ENCODE measurements at regions not wholly inside any gene's neighbourhood (a gene's known extent, or its start where the extent isn't known, plus 50 kb on each side); places are given as distances from the start of the nearest gene placed in this dataset.

- no peaks in the 10 kb centered on the region for H3K27me3 ChIP-seq
- DNase-seq, result no peak
- no peaks in the 10 kb centered on the region for H3K36me3 ChIP-seq
- H3K9me3 ChIP-seq, result no peaks in the 10 kb centered on the region
- no peak overlapping the region for H3K4me3 ChIP-seq
Observed at GRCh38 chr13:53847502-53847901, 818.9 kb downstream of the OLFM4 start.

- no peak for DNase-seq
- H3K36me3 ChIP-seq, result no peaks in the 10 kb centered on the region
- no peaks in the 10 kb centered on the region for H3K9me3 ChIP-seq
- no peak overlapping the region for H3K4me3 ChIP-seq
- no peaks in the 10 kb centered on the region for H3K27me3 ChIP-seq
Observed at GRCh38 chr13:53848366-53848961, 819.9 kb downstream of the OLFM4 start.

GRCh38 chr13:53854321-53854720, 825.7 kb downstream of the OLFM4 start:
- Histone ChIP-seq H3K9me3 (no peaks in the 10 kb centered on the region), H3K4me3 (no peak overlapping the region), H3K36me3 (no peaks in the 10 kb centered on the region), H3K27me3 (no peaks in the 10 kb centered on the region)
- DNase-seq, result no peak

- Histone ChIP-seq H3K36me3 (no peaks in the 10 kb centered on the region), H3K27me3 (no peaks in the 10 kb centered on the region), H3K4me3 (no peak overlapping the region), H3K9me3 (no peaks in the 10 kb centered on the region)
- no peak for DNase-seq
Observed at GRCh38 chr13:53856573-53857195, 828.1 kb downstream of the OLFM4 start.

GRCh38 chr13:53863520-53863919, 834.9 kb downstream of the OLFM4 start:
- H3K9me3 ChIP-seq, result no peaks in the 10 kb centered on the region
- H3K27me3 ChIP-seq, result no peaks in the 10 kb centered on the region
- no peak for DNase-seq
- H3K4me3 ChIP-seq, result no peak overlapping the region
- no peaks in the 10 kb centered on the region for H3K36me3 ChIP-seq

GRCh38 chr13:53873558-53873957, 844.9 kb downstream of the OLFM4 start:
- no peaks in the 10 kb centered on the region for H3K9me3 ChIP-seq
- H3K4me3 ChIP-seq, result no peak overlapping the region
- DNase-seq, result no peak
- H3K27me3 ChIP-seq, result no peaks in the 10 kb centered on the region
- H3K36me3 ChIP-seq, result no peaks in the 10 kb centered on the region

- Histone ChIP-seq H3K4me3 (no peak overlapping the region), H3K36me3 (no peaks in the 10 kb centered on the region), H3K27me3 (no peaks in the 10 kb centered on the region), H3K9me3 (no peaks in the 10 kb centered on the region)
- DNase-seq, result no peak
Observed at GRCh38 chr13:53878861-53879260, 850.2 kb downstream of the OLFM4 start.

- Histone ChIP-seq H3K36me3 (no peaks in the 10 kb centered on the region), H3K27me3 (no peaks in the 10 kb centered on the region), H3K4me3 (no peak overlapping the region), H3K9me3 (no peaks in the 10 kb centered on the region)
- no peak for DNase-seq
Observed at GRCh38 chr13:53885997-53886396, 857.4 kb downstream of the OLFM4 start.

GRCh38 chr13:53890696-53891095, 862.1 kb downstream of the OLFM4 start:
- DNase-seq, result no peak
- H3K27me3 ChIP-seq, result no peaks in the 10 kb centered on the region
- no peak overlapping the region for H3K4me3 ChIP-seq
- H3K36me3 ChIP-seq, result no peaks in the 10 kb centered on the region
- H3K9me3 ChIP-seq, result no peaks in the 10 kb centered on the region

GRCh38 chr13:53901593-53901992, 873.0 kb downstream of the OLFM4 start:
- Histone ChIP-seq H3K36me3 (no peaks in the 10 kb centered on the region), H3K4me3 (no peak overlapping the region), H3K9me3 (no peaks in the 10 kb centered on the region), H3K27me3 (no peaks in the 10 kb centered on the region)
- DNase-seq, result no peak

GRCh38 chr13:53907891-53908290, 879.3 kb downstream of the OLFM4 start:
- H3K9me3 ChIP-seq, result no peaks in the 10 kb centered on the region
- H3K27me3 ChIP-seq, result no peaks in the 10 kb centered on the region; the same call in 1 of the 2 replicates
- H3K36me3 ChIP-seq, result no peaks in the 10 kb centered on the region
- no peak for DNase-seq
- no peak overlapping the region for H3K4me3 ChIP-seq

- Histone ChIP-seq H3K36me3 (no peaks in the 10 kb centered on the region), H3K9me3 (no peaks in the 10 kb centered on the region), H3K4me3 (no peak overlapping the region), H3K27me3 (no peaks in the 10 kb centered on the region)
- DNase-seq, result no peak
Observed at GRCh38 chr13:53920916-53921315, 892.3 kb downstream of the OLFM4 start.

GRCh38 chr13:53921473-53921872, 892.9 kb downstream of the OLFM4 start:
- no peak overlapping the region for H3K4me3 ChIP-seq
- no peaks in the 10 kb centered on the region for H3K36me3 ChIP-seq
- H3K9me3 ChIP-seq, result no peaks in the 10 kb centered on the region
- DNase-seq, result no peak
- no peaks in the 10 kb centered on the region for H3K27me3 ChIP-seq

- no peaks in the 10 kb centered on the region for H3K9me3 ChIP-seq
- H3K27me3 ChIP-seq, result no peaks in the 10 kb centered on the region
- no peaks in the 10 kb centered on the region for H3K36me3 ChIP-seq
- no peak for DNase-seq
- no peak overlapping the region for H3K4me3 ChIP-seq
Observed at GRCh38 chr13:53941588-53942190, 913.1 kb downstream of the OLFM4 start.

GRCh38 chr13:53946500-53946899, 917.9 kb downstream of the OLFM4 start:
- Histone ChIP-seq H3K27me3 (no peaks in the 10 kb centered on the region), H3K36me3 (no peaks in the 10 kb centered on the region), H3K9me3 (no peaks in the 10 kb centered on the region), H3K4me3 (no peak overlapping the region)
- no peak for DNase-seq

GRCh38 chr13:53953183-53953582, 924.6 kb downstream of the OLFM4 start:
- H3K27me3 ChIP-seq, result no peaks in the 10 kb centered on the region
- H3K9me3 ChIP-seq, result no peaks in the 10 kb centered on the region
- no peak for DNase-seq
- H3K4me3 ChIP-seq, result no peak overlapping the region
- H3K36me3 ChIP-seq, result no peaks in the 10 kb centered on the region

Data from MG63 (cell line).